Loucy (cell line): ENCODE measurements at regions not wholly inside any gene's neighbourhood (a gene's known extent, or its start where the extent isn't known, plus 50 kb on each side); places are given as distances from the start of the nearest gene placed in this dataset.
"Not testable (repeated sequence)": the region's sequence is repeated elsewhere in the genome, so short reads cannot be mapped to it uniquely, and the experiment has no call there.

Source experiments
- H2AFZ ChIP-seq: fragments of 200-600 bp; sonication (generic); 2 replicates; pipeline ENCODE4 v1.6.0; 2016; ENCODE audit warnings: antibody characterized with exemption, mild to moderate bottlenecking, low read length, moderate library complexity
- H3F3A ChIP-seq: fragments of 200-600 bp; 2 replicates; pipeline ENCODE4 v1.6.0; 2016; ENCODE audit warnings: antibody characterized with exemption, low read depth, mild to moderate bottlenecking
- H3K27me3 ChIP-seq: fragments of 200-600 bp; sonication (generic); 2 replicates; pipeline ENCODE4 v1.6.1; 2014; ENCODE audit warnings: low read length, mild to moderate bottlenecking; ENCODE audit not compliant: insufficient read depth, poor library complexity, severe bottlenecking
- H3K36me3 ChIP-seq: fragments of 200-600 bp; sonication (generic); 2 replicates; pipeline ENCODE4 v1.6.1; 2016; ENCODE audit warnings: low read length; ENCODE audit not compliant: insufficient read depth
- H3K4me1 ChIP-seq: fragments of 200-600 bp; sonication (generic); 2 replicates; pipeline ENCODE4 v1.5.1; 2014; ENCODE audit warnings: low read length, mild to moderate bottlenecking; ENCODE audit not compliant: insufficient read depth, poor library complexity, severe bottlenecking
- H3K4me2 ChIP-seq: fragments of 200-600 bp; sonication (generic); 2 replicates; pipeline ENCODE4 v1.6.0; 2014; ENCODE audit warnings: antibody characterized with exemption, low read length, low read depth, mild to moderate bottlenecking; ENCODE audit not compliant: poor library complexity, severe bottlenecking
- H3K4me3 ChIP-seq: fragments of 200-600 bp; sonication (generic); 2 replicates; pipeline ENCODE4 v1.5.1; 2014; ENCODE audit warnings: low read length, mild to moderate bottlenecking, mixed read lengths; ENCODE audit not compliant: poor library complexity, severe bottlenecking
- H3K79me2 ChIP-seq: fragments of 200-600 bp; sonication (generic); 2 replicates; pipeline ENCODE4 v1.6.1; 2014; ENCODE audit warnings: low read length; ENCODE audit not compliant: insufficient read depth
- H3K9ac ChIP-seq: fragments of 200-600 bp; sonication (generic); 2 replicates; pipeline ENCODE4 v1.6.0; 2014; ENCODE audit warnings: mild to moderate bottlenecking, low read depth, low read length, moderate library complexity; ENCODE audit not compliant: poor library complexity, severe bottlenecking
- H3K9me2 ChIP-seq: fragments of 200-600 bp; sonication (generic); replicated peaks from 2 replicates; pipeline ENCODE4 v1.6.1; 2016; ENCODE audit warnings: low read depth, low read length, mixed read lengths
- H3K9me3 ChIP-seq: fragments of 200-600 bp; sonication (generic); 2 replicates; pipeline ENCODE4 v1.6.1; 2014; ENCODE audit warnings: mild to moderate bottlenecking, antibody characterized with exemption, low read length, low read depth; ENCODE audit not compliant: insufficient read depth
- H4K20me1 ChIP-seq: fragments of 200-600 bp; sonication (generic); 2 replicates; pipeline ENCODE4 v1.6.0; 2014; ENCODE audit warnings: antibody characterized with exemption, low read length, mild to moderate bottlenecking; ENCODE audit not compliant: insufficient read depth, poor library complexity, severe bottlenecking
- CTCF ChIP-seq: fragments of 200-600 bp; sonication (generic); conservative IDR thresholded peaks from 2 replicates; pipeline ENCODE4 v1.5.1; 2014; ENCODE audit warnings: mild to moderate bottlenecking, antibody characterized with exemption, low read length
- EZH2phosphoT487 ChIP-seq: fragments of 200-600 bp; IDR thresholded peaks from 2 replicates; pipeline ENCODE4 v1.6.1; 2018; ENCODE audit warnings: antibody characterized with exemption, mild to moderate bottlenecking, moderate library complexity, borderline replicate concordance

DNA sequence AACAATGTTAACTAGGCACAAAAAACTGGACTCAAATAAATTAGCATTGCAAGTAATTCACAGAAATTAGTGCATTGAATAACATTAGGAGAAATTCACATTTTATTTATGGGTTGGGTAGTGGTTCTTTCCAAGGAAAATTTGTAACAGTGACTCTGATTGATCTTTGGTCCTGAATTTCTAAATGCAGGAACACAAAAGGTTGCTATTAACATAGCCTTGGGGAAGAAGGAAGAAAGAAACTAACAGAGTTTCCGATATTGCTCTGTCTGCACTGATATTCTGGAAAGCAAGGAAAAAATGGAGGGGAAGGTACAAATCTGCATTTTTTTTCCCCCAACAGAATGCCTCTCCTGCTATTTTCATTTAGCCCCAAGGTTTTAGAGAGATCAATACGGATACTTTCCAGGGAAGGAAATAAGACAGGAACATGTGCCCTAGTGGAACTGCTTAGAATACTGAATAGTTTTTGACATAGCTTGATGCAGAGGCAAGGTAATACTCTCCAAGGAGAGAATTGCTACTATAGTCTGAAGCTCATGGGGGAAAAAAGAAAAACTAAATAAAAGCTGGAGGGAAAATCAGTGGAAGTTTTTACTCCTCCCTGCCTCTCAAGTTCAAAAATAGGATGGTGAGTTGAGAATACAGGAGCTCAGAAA is 490.1 kb downstream of the RAPGEF2 start:
- no peaks in the 10 kb centered on the region for H3K4me1 ChIP-seq
- H3K79me2 ChIP-seq: no peaks in the 10 kb centered on the region
- no peak overlapping the region for H3K4me2 ChIP-seq
- no peak overlapping the region for H2AFZ ChIP-seq
- H3K36me3 ChIP-seq: no peaks in the 10 kb centered on the region
- TF ChIP-seq EZH2phosphoT487 (no peak), CTCF (no peak)
- H3K9me3 ChIP-seq: no peaks in the 10 kb centered on the region
- H3K27me3 ChIP-seq: no peaks in the 10 kb centered on the region
- H3K4me3 ChIP-seq: no peak overlapping the region
- H3F3A ChIP-seq: no peaks in the 10 kb centered on the region
- no peak overlapping the region for H3K9ac ChIP-seq
- no peaks in the 10 kb centered on the region for H4K20me1 ChIP-seq
- H3K9me2 ChIP-seq: no peaks in the 10 kb centered on the region

DNA sequence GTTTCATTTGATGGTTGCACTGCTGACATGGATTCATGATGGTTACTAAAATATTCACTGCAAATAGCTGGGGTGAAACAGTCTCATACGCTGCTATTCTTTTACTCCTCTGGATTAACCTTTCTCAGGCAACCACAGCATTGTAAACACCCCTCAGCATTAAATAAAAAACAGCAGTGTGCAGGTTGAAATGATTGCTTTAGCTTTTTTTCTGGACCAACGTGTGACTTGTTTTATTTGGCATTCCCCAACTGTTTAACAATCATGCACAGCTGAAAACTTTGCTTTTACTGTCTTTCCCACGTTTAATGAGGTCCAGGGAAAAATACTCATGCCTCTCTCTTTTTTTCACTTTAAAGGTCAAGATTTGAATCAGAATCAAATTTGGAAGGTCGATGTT is 490.8 kb downstream of the RAPGEF2 start:
- H3K9me2 ChIP-seq: no peaks in the 10 kb centered on the region
- H3K4me2 ChIP-seq: no peak overlapping the region
- H3K36me3 ChIP-seq: no peaks in the 10 kb centered on the region
- H3K9me3 ChIP-seq: no peaks in the 10 kb centered on the region
- no peaks in the 10 kb centered on the region for H3K27me3 ChIP-seq
- H3K4me1 ChIP-seq: no peaks in the 10 kb centered on the region
- no peak overlapping the region for H3K4me3 ChIP-seq
- H3K79me2 ChIP-seq: no peaks in the 10 kb centered on the region
- no peak overlapping the region for H3K9ac ChIP-seq
- TF ChIP-seq CTCF (no peak), EZH2phosphoT487 (no peak)
- no peak overlapping the region for H2AFZ ChIP-seq
- H3F3A ChIP-seq: no peaks in the 10 kb centered on the region
- H4K20me1 ChIP-seq: no peaks in the 10 kb centered on the region

GRCh38 chr4:159594576-159594975 is 491.7 kb downstream of the RAPGEF2 start:
- no peaks in the 10 kb centered on the region for H3K9me3 ChIP-seq
- H3K4me1 ChIP-seq: no peaks in the 10 kb centered on the region
- no peaks in the 10 kb centered on the region for H3F3A ChIP-seq
- no peaks in the 10 kb centered on the region for H3K79me2 ChIP-seq
- H3K4me3 ChIP-seq: no peak overlapping the region
- H3K4me2 ChIP-seq: no peak overlapping the region
- no peak overlapping the region for H2AFZ ChIP-seq
- H3K9me2 ChIP-seq: no peaks in the 10 kb centered on the region
- no peaks in the 10 kb centered on the region for H4K20me1 ChIP-seq
- H3K27me3 ChIP-seq: no peaks in the 10 kb centered on the region
- H3K9ac ChIP-seq: no peak overlapping the region
- TF ChIP-seq CTCF (no peak), EZH2phosphoT487 (no peak)
- no peaks in the 10 kb centered on the region for H3K36me3 ChIP-seq

GRCh38 chr4:159595101-159595500 is 492.2 kb downstream of the RAPGEF2 start:
- not testable (repeated sequence) for H3K27me3 ChIP-seq, H3K79me2 ChIP-seq, H3K9me2 ChIP-seq, H3F3A ChIP-seq, H3K9ac ChIP-seq, H3K36me3 ChIP-seq, H3K4me1 ChIP-seq, H3K4me2 ChIP-seq, H4K20me1 ChIP-seq, H2AFZ ChIP-seq, H3K4me3 ChIP-seq, H3K9me3 ChIP-seq
